Upper lobe of left lung (tissue), 4 donors: ENCODE measurements at regions not wholly inside any gene's neighbourhood (a gene's known extent, or its start where the extent isn't known, plus 50 kb on each side); places are given as distances from the start of the nearest gene placed in this dataset.

Experiments used
- CTCF ChIP-seq, 6 experiments: fragments of 450-650 bp in 4 of 6; fragments of 200-600 bp in 2 of 6; sonication (generic) in 2 of 6; IDR thresholded peaks; one replicate each; pipeline ENCODE4 v1.5.1; 2016 to 2019; ENCODE audit warnings: antibody characterized with exemption in 6 of 6
- POLR2A ChIP-seq, 4 donors: fragments of 450-650 bp; IDR thresholded peaks; one replicate each; pipeline ENCODE4 v1.5.1; 2016 to 2017; ENCODE audit warnings: antibody characterized with exemption in 4 of 4, mild to moderate bottlenecking in 2 of 4

- TF ChIP-seq POLR2A (IDR thresholded peaks at IDR 0.05) = no peak
- TF ChIP-seq CTCF (IDR thresholded peaks at IDR 0.05) = no peak
Measured at GRCh38 chrY:7204456-7204855, 292.9 kb upstream of the AMELY start.
